Right lobe of liver (tissue), 6 donors: ENCODE measurements at regions not wholly inside any gene's neighbourhood (a gene's known extent, or its start where the extent isn't known, plus 50 kb on each side); places are given as distances from the start of the nearest gene placed in this dataset.
A peak's percentile ranks its signal among the peaks of the same experiment; 100 is the strongest.

Experiments used
- ATAC-seq, 4 donors: fragments of 200-7000 bp; cut with Tn5 transposase; one replicate each; pipeline ENCODE4 v1.9.1; 2020; ENCODE audit warnings: mild to moderate bottlenecking in 4 of 4, moderate library complexity in 4 of 4
- DNase-seq, 3 donors: peaks; one replicate each; pipeline ENCODE4 v3.0.0-alpha.2; 2020
- H3K27ac ChIP-seq, 3 donors: fragments of 200-600 bp; one replicate each; pipeline ENCODE4 v1.8.0; 2022
- H3K27me3 ChIP-seq, 2 donors: fragments of 200-600 bp; one replicate each; pipeline ENCODE4 v1.8.0; 2022
- H3K36me3 ChIP-seq, 4 donors: fragments of 200-600 bp; sonication (generic) in 1 of 4; one replicate each; pipeline versions ENCODE4 v1.5.1 to v1.8.0; 2017 to 2022; ENCODE audit warnings: control low read depth in 1 of 4
- H3K4me1 ChIP-seq, 4 donors: fragments of 200-600 bp; sonication (generic) in 1 of 4; one replicate each; pipeline versions ENCODE4 v1.5.1 to v1.8.0; 2017 to 2022; ENCODE audit warnings: control low read depth in 1 of 4
- H3K4me3 ChIP-seq, 3 donors: fragments of 200-600 bp; one replicate each; pipeline ENCODE4 v1.8.0; 2022
- H3K9me3 ChIP-seq, 4 donors: fragments of 200-600 bp; sonication (generic) in 1 of 4; one replicate each; pipeline versions ENCODE4 v1.5.1 to v1.8.0; 2017 to 2022; ENCODE audit warnings: control low read depth in 1 of 4
- CTCF ChIP-seq, 4 donors: fragments of 200-600 bp in 3 of 4; fragments of 450-650 bp in 1 of 4; IDR thresholded peaks; one replicate each; pipeline versions ENCODE4 v1.5.1 to v1.8.0; 2016 to 2022; ENCODE audit warnings: antibody characterized with exemption in 4 of 4, mild to moderate bottlenecking in 2 of 4
- POLR2A ChIP-seq: fragments of 450-650 bp; IDR thresholded peaks from one replicate; pipeline ENCODE4 v1.6.1; 2017; ENCODE audit warnings: antibody characterized with exemption, mild to moderate bottlenecking
- WGBS: methylation state at CpG from one replicate; pipeline ENCODE4 v1.1.6; 2018; ENCODE audit warnings: low coverage, low lambda C conversion rate; ENCODE audit not compliant: insufficient coverage; ENCODE audit errors: missing lambda C conversion rate; 5-methylcytosine and 5-hydroxymethylcytosine counted together
- intact Hi-C, 2 donors: fragments of 100-400 bp; cut with DNase I; formaldehyde crosslinking; loops; one replicate each; pipeline versions ENCODE4 v1.11.2 to v1.14.1; 2022
- donor health status: DM: no; HTN: yes; CAD: no.
- donor health status: DM: no; HTN: no; CAD: no.
- donor health status: DM: no; HTN: no; CAD: no.
- donor health status: DM: no; HTN: yes; CAD: no.
- donor health status: DM: no; HTN: yes; CAD: no.

GRCh38 chr12:24534622-24535021 is 414.3 kb downstream of the BCAT1 start:
- intact Hi-C loops = no loop called here
- no peak overlapping the region for H3K4me3 ChIP-seq
- ATAC-seq = peak in 1 of 4 donors; percentile 2
- H3K9me3 ChIP-seq = no peaks in the 10 kb centered on the region
- no peak for DNase-seq
- no peaks in the 10 kb centered on the region for H3K36me3 ChIP-seq
- WGBS = 29% methylated on average over 4 of the region's 4 CpGs
- peaks cover 0 to 53% (median 13%) of the 10 kb centered on the region in 4 donors for H3K4me1 ChIP-seq
- no peaks in the 10 kb centered on the region for H3K27me3 ChIP-seq
- TF ChIP-seq POLR2A = no peak
- TF ChIP-seq CTCF (IDR thresholded peaks at IDR 0.05) = no peak
- peak overlapping the region; percentile 66 to 80 (median 79) for H3K27ac ChIP-seq

DNA sequence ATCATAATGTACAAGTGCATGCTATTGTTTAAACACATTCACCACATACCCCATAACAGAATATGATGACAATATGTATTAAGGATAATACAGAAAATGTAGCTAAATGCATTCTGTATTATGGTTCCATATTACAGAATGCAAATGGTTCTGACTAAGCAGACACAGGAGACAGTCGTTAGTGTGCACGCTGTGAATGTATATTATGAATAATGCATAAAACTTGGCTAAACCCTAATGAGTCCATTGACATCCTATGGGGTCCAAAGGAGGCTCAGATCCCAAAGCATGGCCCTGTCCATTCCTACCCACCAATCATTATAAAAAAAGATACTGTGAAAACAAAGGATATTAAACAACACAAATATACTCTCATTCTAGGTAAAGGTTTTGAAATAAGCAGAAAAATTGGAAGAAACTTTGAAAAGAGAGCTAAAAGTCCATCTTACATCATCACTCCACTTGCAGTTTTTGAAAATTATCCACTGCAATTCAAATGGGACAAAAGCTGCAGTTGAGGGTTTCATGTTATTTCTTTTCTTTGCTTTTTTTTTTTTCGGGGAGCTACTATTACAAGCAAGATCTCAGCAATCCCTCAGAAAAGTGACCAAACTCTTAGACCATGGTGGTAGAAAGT is 415.1 kb downstream of the BCAT1 start:
- Histone ChIP-seq H3K4me1 (peaks cover 0 to 46% (median 12%) of the 10 kb centered on the region in 4 donors), H3K9me3 (no peaks in the 10 kb centered on the region), H3K27ac (peak overlapping the region in 2 of 3 donors; percentile 79 to 80), H3K4me3 (no peak overlapping the region), H3K27me3 (no peaks in the 10 kb centered on the region), H3K36me3 (no peaks in the 10 kb centered on the region)
- DNase-seq (no peak), ATAC-seq (peak in 1 of 4 donors; percentile 15)
- 68% methylated on average over 3 of the region's 3 CpGs for WGBS
- TF ChIP-seq CTCF (IDR thresholded peaks at IDR 0.05) = no peak
- TF ChIP-seq POLR2A = no peak
- intact Hi-C loops = no loop called here

- DNase-seq = no peak
- Histone ChIP-seq H3K36me3 (no peaks in the 10 kb centered on the region), H3K9me3 (no peaks in the 10 kb centered on the region), H3K27me3 (no peaks in the 10 kb centered on the region), H3K27ac (no peak overlapping the region), H3K4me1 (peaks cover 0 to 22% (median 7%) of the 10 kb centered on the region in 4 donors), H3K4me3 (no peak overlapping the region)
- ATAC-seq = peak in 1 of 4 donors; percentile 18
- intact Hi-C loops = no loop called here
- TF ChIP-seq POLR2A = no peak
- TF ChIP-seq CTCF (IDR thresholded peaks at IDR 0.05) = no peak
- 55% methylated on average over 2 of the region's 2 CpGs for WGBS
Measured at GRCh38 chr12:24530689-24531088, 418.2 kb downstream of the BCAT1 start.

DNA sequence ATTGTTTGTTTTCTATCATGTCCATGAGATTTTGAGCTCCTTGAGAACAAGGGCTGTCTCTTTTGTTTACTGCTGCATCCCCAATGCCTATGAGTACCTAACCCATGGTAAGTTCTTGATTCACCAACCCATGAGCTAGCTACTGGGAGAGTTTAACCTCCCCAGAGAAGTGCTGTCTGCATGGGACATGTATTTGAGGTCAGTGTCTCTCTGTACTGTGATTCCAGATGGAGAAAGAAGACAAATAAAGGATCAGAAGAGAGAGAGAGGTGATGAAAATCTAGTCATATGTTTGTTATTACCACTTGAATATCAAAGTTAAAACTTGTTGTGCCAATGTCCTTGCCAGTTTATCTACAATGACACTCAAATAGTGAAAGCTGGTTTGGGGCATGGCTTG is 421.8 kb downstream of the BCAT1 start:
- Histone ChIP-seq H3K4me3 (no peak overlapping the region), H3K4me1 (peaks cover 0 to 6% (median 2%) of the 10 kb centered on the region in 4 donors), H3K36me3 (no peaks in the 10 kb centered on the region), H3K9me3 (no peaks in the 10 kb centered on the region), H3K27me3 (no peaks in the 10 kb centered on the region), H3K27ac (no peak overlapping the region)
- intact Hi-C loops = no loop called here
- DNase-seq (no peak), ATAC-seq (no peak)
- TF ChIP-seq POLR2A = no peak
- TF ChIP-seq CTCF (IDR thresholded peaks at IDR 0.05) = no peak
